T-cell (primary cell): ENCODE measurements at regions not wholly inside any gene's neighbourhood (a gene's known extent, or its start where the extent isn't known, plus 50 kb on each side); places are given as distances from the start of the nearest gene placed in this dataset.

ENCODE experiments used
- ATAC-seq, 4 experiments: fragments of 200-7000 bp in 3 of 4; fragments of 150-1000 bp in 1 of 4; cut with Tn5 transposase; replicated peaks in 1 of 4; 1 replicate in 3 of 4; 2 replicates in 1 of 4; pipeline ENCODE4 v1.10.0; 2021; ENCODE audit warnings: moderate library complexity in 3 of 4, mild to moderate bottlenecking in 2 of 4, moderate number of reproducible peaks in 1 of 4
- CTCF ChIA-PET, 2 donors: fragments of 300-600 bp; sonication (Branson Sonifier 250); formaldehyde crosslinking; loops; one replicate each; lab custom pipeline; 2022; ENCODE audit warnings: antibody characterized with exemption in 2 of 2; lab: Charles Lee
- POLR2A ChIA-PET, 2 donors: fragments of 300-600 bp; sonication (Branson Sonifier 250); formaldehyde crosslinking; loops; one replicate each; lab custom pipeline; 2022; ENCODE audit warnings: antibody characterized with exemption in 2 of 2; lab: Charles Lee
- DNase-seq, 35 experiments: peaks; one replicate each; pipeline versions ENCODE4 v3.0.0 to v3.0.0-alpha.2; 2013 to 2023
- H3K27ac ChIP-seq: one replicate; pipeline ENCODE4 v1.5.1; 2013; ENCODE audit warnings: low read length
- H3K27me3 ChIP-seq, 2 experiments: replicated peaks in 1 of 2; 1 replicate in 1 of 2; 2 replicates in 1 of 2; pipeline versions ENCODE4 v1.6.1 to v1.7.0; 2013; ENCODE audit warnings: low read length in 1 of 2, mixed read lengths in 1 of 2; ENCODE audit not compliant: control insufficient read depth in 2 of 2, insufficient read depth in 2 of 2; ENCODE audit errors: extremely low read depth in 1 of 2
- H3K36me3 ChIP-seq, 2 donors: 1 replicate in 1 of 2; 2 replicates in 1 of 2; pipeline versions ENCODE4 v1.6.1 to v1.7.0; 2013; ENCODE audit warnings: low read length in 1 of 2; ENCODE audit not compliant: control insufficient read depth in 2 of 2, insufficient read depth in 1 of 2; ENCODE audit errors: extremely low read depth in 1 of 2
- H3K4me1 ChIP-seq, 2 experiments: 1 replicate in 1 of 2; 2 replicates in 1 of 2; pipeline versions ENCODE4 v1.6.1 to v1.7.0; 2013; ENCODE audit warnings: low read length in 2 of 2, mixed read lengths in 1 of 2; ENCODE audit not compliant: insufficient read depth in 2 of 2, control insufficient read depth in 1 of 2; ENCODE audit errors: extremely low read depth in 1 of 2
- H3K4me3 ChIP-seq, 2 donors: 1 replicate in 1 of 2; 2 replicates in 1 of 2; pipeline versions ENCODE4 v1.5.1 to v1.7.0; 2013; ENCODE audit warnings: mild to moderate bottlenecking in 2 of 2, low read length in 1 of 2, moderate library complexity in 1 of 2; ENCODE audit not compliant: control insufficient read depth in 1 of 2; ENCODE audit errors: extremely low read depth in 1 of 2
- H3K9me3 ChIP-seq: 2 replicates; pipeline ENCODE4 v1.7.0; 2013
- H3K27ac Mint-ChIP-seq, 2 donors: one replicate each; pipeline ENCODE4 v1.8.0; 2020 to 2021; ENCODE audit warnings: mild to moderate bottlenecking in 2 of 2, mixed read lengths in 2 of 2
- H3K27me3 Mint-ChIP-seq, 2 donors: one replicate each; pipeline ENCODE4 v1.8.0; 2021 to 2022; ENCODE audit warnings: mixed read lengths in 2 of 2
- H3K36me3 Mint-ChIP-seq: one replicate; pipeline ENCODE4 v1.8.0; 2021; ENCODE audit warnings: mixed read lengths
- H3K4me1 Mint-ChIP-seq, 3 donors: one replicate each; pipeline ENCODE4 v1.8.0; 2020 to 2022; ENCODE audit warnings: mixed read lengths in 3 of 3, mild to moderate bottlenecking in 1 of 3
- H3K4me3 Mint-ChIP-seq, 3 donors: one replicate each; pipeline ENCODE4 v1.8.0; 2020 to 2022; ENCODE audit warnings: mild to moderate bottlenecking in 3 of 3, mixed read lengths in 3 of 3, moderate library complexity in 3 of 3
- H3K9me3 Mint-ChIP-seq, 3 donors: one replicate each; pipeline ENCODE4 v1.8.0; 2020 to 2022; ENCODE audit warnings: mixed read lengths in 3 of 3
- WGBS: methylation state at CpG from one replicate; pipeline ENCODE4 v1.1.5; 2013; ENCODE audit warnings: missing lambda C conversion rate; ENCODE audit not compliant: insufficient coverage; 5-methylcytosine and 5-hydroxymethylcytosine counted together

- H3K4me1 ChIP-seq, result no peaks in the 10 kb centered on the region
- H3K9me3 Mint-ChIP-seq, result peaks cover 0 to 11% (median 6%) of the 10 kb centered on the region in 3 donors
- H3K4me3 Mint-ChIP-seq, result no peak overlapping the region
Measured at GRCh38 chr3:104916971-104917370, 449.7 kb upstream of the ALCAM start.

GRCh38 chr3:104920512-104920911 lies 446.2 kb upstream of the ALCAM start:
- ChIA-PET CTCF (no interaction called here), POLR2A (no interaction called here)
- Mint-ChIP-seq H3K27me3 (no peaks in the 10 kb centered on the region), H3K4me3 (no peak overlapping the region), H3K9me3 (peaks cover 3 to 14% (median 8%) of the 10 kb centered on the region in 3 donors), H3K27ac (no peak overlapping the region), H3K36me3 (no peaks in the 10 kb centered on the region), H3K4me1 (no peaks in the 10 kb centered on the region)
- Histone ChIP-seq H3K4me1 (no peaks in the 10 kb centered on the region), H3K27ac (no peak overlapping the region), H3K9me3 (no peaks in the 10 kb centered on the region), H3K27me3 (no peaks in the 10 kb centered on the region), H3K36me3 (no peaks in the 10 kb centered on the region), H3K4me3 (no peak overlapping the region)
- WGBS, result no CpG with 5 or more reads among the region's 2 CpGs
- DNase-seq (no peak), ATAC-seq (no peak)

More at GRCh38 chr3:104916971-104917370, 449.7 kb upstream of the ALCAM start:
- H3K36me3 ChIP-seq, result no peaks in the 10 kb centered on the region
- H3K27ac ChIP-seq, result no peak overlapping the region
- no peaks in the 10 kb centered on the region for H3K27me3 ChIP-seq
- Mint-ChIP-seq H3K27me3 (no peaks in the 10 kb centered on the region), H3K27ac (no peak overlapping the region), H3K36me3 (no peaks in the 10 kb centered on the region), H3K4me1 (no peaks in the 10 kb centered on the region)
- ATAC-seq (no peak), DNase-seq (no peak)
- CTCF ChIA-PET, result no interaction called here
- no peak overlapping the region for H3K4me3 ChIP-seq
- H3K9me3 ChIP-seq, result no peaks in the 10 kb centered on the region
- no CpG with 5 or more reads among the region's 1 CpG for WGBS
- POLR2A ChIA-PET, result no interaction called here

- H3K27ac Mint-ChIP-seq, result no peak overlapping the region
- ChIA-PET POLR2A (no interaction called here), CTCF (no interaction called here)
- peaks cover 0 to 4% of the 10 kb centered on the region in 2 donors for H3K27me3 Mint-ChIP-seq
- Histone ChIP-seq H3K27me3 (no peaks in the 10 kb centered on the region), H3K4me1 (no peaks in the 10 kb centered on the region), H3K4me3 (no peak overlapping the region), H3K36me3 (no peaks in the 10 kb centered on the region), H3K9me3 (no peaks in the 10 kb centered on the region), H3K27ac (no peak overlapping the region)
- WGBS, result 50% methylated on average over 2 of the region's 3 CpGs
- DNase-seq, result no peak
- no peak overlapping the region for H3K4me3 Mint-ChIP-seq
- ATAC-seq, result no peak
- peaks cover 5 to 20% (median 8%) of the 10 kb centered on the region in 3 donors for H3K9me3 Mint-ChIP-seq
- H3K36me3 Mint-ChIP-seq, result no peaks in the 10 kb centered on the region
- no peaks in the 10 kb centered on the region for H3K4me1 Mint-ChIP-seq
Measured at GRCh38 chr3:104933972-104934371, 432.7 kb upstream of the ALCAM start.

- CTCF ChIA-PET, result no interaction called here
- no peak overlapping the region for H3K27ac ChIP-seq
- peaks cover 0 to 4% of the 10 kb centered on the region in 2 donors for H3K27me3 Mint-ChIP-seq
Measured at GRCh38 chr3:104935613-104936012, 431.1 kb upstream of the ALCAM start.

GRCh38 chr3:104939196-104939595 lies 427.5 kb upstream of the ALCAM start:
- Histone ChIP-seq H3K36me3 (no peaks in the 10 kb centered on the region), H3K27me3 (no peaks in the 10 kb centered on the region), H3K9me3 (no peaks in the 10 kb centered on the region), H3K27ac (no peak overlapping the region), H3K4me1 (no peaks in the 10 kb centered on the region), H3K4me3 (no peak overlapping the region)
- no peaks in the 10 kb centered on the region for H3K9me3 Mint-ChIP-seq
- H3K36me3 Mint-ChIP-seq, result no peaks in the 10 kb centered on the region
- CTCF ChIA-PET, result no interaction called here
- no peak overlapping the region for H3K27ac Mint-ChIP-seq
- no peaks in the 10 kb centered on the region for H3K27me3 Mint-ChIP-seq
- WGBS, result no CpG with 5 or more reads among the region's 1 CpG
- no peaks in the 10 kb centered on the region for H3K4me1 Mint-ChIP-seq
- ATAC-seq (no peak), DNase-seq (no peak)
- H3K4me3 Mint-ChIP-seq, result no peak overlapping the region
- POLR2A ChIA-PET, result no interaction called here

More at GRCh38 chr3:104935613-104936012, 431.1 kb upstream of the ALCAM start:
- POLR2A ChIA-PET, result no interaction called here
- Histone ChIP-seq H3K9me3 (no peaks in the 10 kb centered on the region), H3K4me1 (no peaks in the 10 kb centered on the region), H3K36me3 (no peaks in the 10 kb centered on the region), H3K27me3 (no peaks in the 10 kb centered on the region), H3K4me3 (no peak overlapping the region)
- no peak for ATAC-seq
- no peaks in the 10 kb centered on the region for H3K36me3 Mint-ChIP-seq
- H3K4me1 Mint-ChIP-seq, result no peaks in the 10 kb centered on the region
- H3K4me3 Mint-ChIP-seq, result no peak overlapping the region
- peaks cover 0 to 8% (median 7%) of the 10 kb centered on the region in 3 donors for H3K9me3 Mint-ChIP-seq
- H3K27ac Mint-ChIP-seq, result no peak overlapping the region
- no peak for DNase-seq

GRCh38 chr3:104941785-104942184 lies 424.9 kb upstream of the ALCAM start:
- WGBS, result no CpG with 5 or more reads among the region's 1 CpG
- H3K27ac ChIP-seq, result no peak overlapping the region
- no peaks in the 10 kb centered on the region for H3K4me1 ChIP-seq
- no peaks in the 10 kb centered on the region for H3K27me3 ChIP-seq
- no peak overlapping the region for H3K4me3 Mint-ChIP-seq
- DNase-seq (no peak), ATAC-seq (no peak)
- no peaks in the 10 kb centered on the region for H3K4me1 Mint-ChIP-seq
- no peak overlapping the region for H3K27ac Mint-ChIP-seq
- ChIA-PET POLR2A (no interaction called here), CTCF (no interaction called here)
- H3K36me3 Mint-ChIP-seq, result no peaks in the 10 kb centered on the region
- no peaks in the 10 kb centered on the region for H3K36me3 ChIP-seq
- no peaks in the 10 kb centered on the region for H3K27me3 Mint-ChIP-seq
- no peaks in the 10 kb centered on the region for H3K9me3 ChIP-seq
- peaks cover 0 to 8% (median 4%) of the 10 kb centered on the region in 3 donors for H3K9me3 Mint-ChIP-seq
- H3K4me3 ChIP-seq, result no peak overlapping the region

- Mint-ChIP-seq H3K27me3 (no peaks in the 10 kb centered on the region), H3K4me3 (no peak overlapping the region), H3K36me3 (no peaks in the 10 kb centered on the region), H3K27ac (no peak overlapping the region), H3K9me3 (peaks cover 0 to 8% (median 4%) of the 10 kb centered on the region in 3 donors), H3K4me1 (no peaks in the 10 kb centered on the region)
- H3K27ac ChIP-seq, result no peak overlapping the region
- no peaks in the 10 kb centered on the region for H3K9me3 ChIP-seq
- H3K4me1 ChIP-seq, result no peaks in the 10 kb centered on the region
- ChIA-PET CTCF (no interaction called here), POLR2A (no interaction called here)
- ATAC-seq, result no peak
- no peaks in the 10 kb centered on the region for H3K27me3 ChIP-seq
- DNase-seq, result no peak
- H3K4me3 ChIP-seq, result no peak overlapping the region
- no CpG with 5 or more reads among the region's 1 CpG for WGBS
- no peaks in the 10 kb centered on the region for H3K36me3 ChIP-seq
Measured at GRCh38 chr3:104943974-104944373, 422.7 kb upstream of the ALCAM start.
